PC-3 (cell line): ENCODE measurements at regions not wholly inside any gene's neighbourhood (a gene's known extent, or its start where the extent isn't known, plus 50 kb on each side); places are given as distances from the start of the nearest gene placed in this dataset.
"Not testable (repeated sequence)": the region's sequence is repeated elsewhere in the genome, so short reads cannot be mapped to it uniquely, and the experiment has no call there.

Experiments
- ATAC-seq: fragments of 200-7000 bp; cut with Tn5 transposase; 2 replicates; pipeline ENCODE4 v1.9.1; 2020; ENCODE audit warnings: mild to moderate bottlenecking, moderate library complexity
- BruUV-seq: library from RNA; stranded (reverse); fragments of 400-500 nt; replicated peaks from 2 replicates; lab custom pipeline; 2021; lab: Mats Ljungman, UMichigan
- CTCF ChIA-PET: fragments of 300-600 bp; sonication (Branson Sonifier 250); formaldehyde crosslinking; loops from one replicate; lab custom pipeline; 2022; ENCODE audit warnings: antibody characterized with exemption; lab: Charles Lee
- POLR2A ChIA-PET: fragments of 300-600 bp; sonication (Branson Sonifier 250); formaldehyde crosslinking; loops from one replicate; lab custom pipeline; 2022; ENCODE audit warnings: antibody characterized with exemption; ENCODE audit not compliant: unreplicated experiment; lab: Charles Lee
- DNase-seq: peaks from one replicate; pipeline ENCODE4 v3.0.0-alpha.2; 2015
- H2AFZ ChIP-seq: fragments of 300-600 bp; sonication (generic); 2 replicates; pipeline ENCODE4 v1.6.0; 2016; ENCODE audit warnings: antibody characterized with exemption, low read length
- H3F3A ChIP-seq: fragments of 300-600 bp; sonication (generic); one replicate; pipeline ENCODE4 v1.6.0; 2017; ENCODE audit warnings: antibody characterized with exemption, low read length, control low read depth, mild to moderate bottlenecking; ENCODE audit not compliant: unreplicated experiment
- H3K27ac ChIP-seq: fragments of 300-600 bp; sonication (generic); 2 replicates; pipeline ENCODE4 v1.5.1; 2016; ENCODE audit warnings: mild to moderate bottlenecking, low read length
- H3K27me3 ChIP-seq: fragments of 300-600 bp; sonication (generic); 2 replicates; pipeline ENCODE4 v1.6.1; 2016; ENCODE audit warnings: low read length, mixed read lengths
- H3K36me3 ChIP-seq: fragments of 300-600 bp; sonication (generic); 2 replicates; pipeline ENCODE4 v1.6.1; 2016; ENCODE audit warnings: low read depth, mixed run types, low read length, mixed read lengths
- H3K4me1 ChIP-seq: fragments of 300-600 bp; sonication (generic); 2 replicates; pipeline ENCODE4 v1.5.1; 2016; ENCODE audit warnings: low read length; ENCODE audit not compliant: insufficient read depth
- H3K4me2 ChIP-seq: fragments of 300-600 bp; sonication (generic); 2 replicates; pipeline ENCODE4 v1.6.0; 2016; ENCODE audit warnings: low read length
- H3K4me3 ChIP-seq: fragments of 300-600 bp; sonication (generic); 2 replicates; pipeline ENCODE4 v1.5.1; 2016; ENCODE audit warnings: mild to moderate bottlenecking, low read length, mixed read lengths
- H3K79me2 ChIP-seq: fragments of 300-600 bp; sonication (generic); 2 replicates; pipeline ENCODE4 v1.6.1; 2017; ENCODE audit warnings: low read length, mixed read lengths
- H3K9ac ChIP-seq: fragments of 300-600 bp; sonication (generic); 2 replicates; pipeline ENCODE4 v1.6.0; 2016; ENCODE audit warnings: mild to moderate bottlenecking, low read length
- H3K9me2 ChIP-seq: fragments of 300-600 bp; sonication (generic); replicated peaks from 2 replicates; pipeline ENCODE4 v1.6.1; 2016; ENCODE audit warnings: mixed run types, low read length, mixed read lengths
- H3K9me3 ChIP-seq: fragments of 300-600 bp; sonication (generic); 2 replicates; pipeline ENCODE4 v1.6.1; 2016; ENCODE audit warnings: low read length, mixed read lengths
- H4K20me1 ChIP-seq: fragments of 300-600 bp; sonication (generic); 2 replicates; pipeline ENCODE4 v1.6.1; 2016; ENCODE audit warnings: low read length, mixed read lengths
- CTCF ChIP-seq: fragments of 300-600 bp; sonication (generic); conservative IDR thresholded peaks from 2 replicates; pipeline ENCODE4 v1.5.1; 2017; ENCODE audit warnings: antibody characterized with exemption, low read depth, mild to moderate bottlenecking, low read length
- EZH2 ChIP-seq: fragments of 300-600 bp; sonication (generic); IDR thresholded peaks from one replicate; pipeline ENCODE4 v1.6.1; 2017; ENCODE audit warnings: antibody characterized with exemption, mild to moderate bottlenecking, low read length; ENCODE audit not compliant: unreplicated experiment
- EZH2phosphoT487 ChIP-seq: fragments of 300-600 bp; sonication (generic); IDR thresholded peaks from 2 replicates; pipeline ENCODE4 v1.6.1; 2018; ENCODE audit warnings: mild to moderate bottlenecking, antibody characterized with exemption, low read length, borderline replicate concordance
- intact Hi-C: fragments of 100-400 bp; cut with micrococcal nuclease; formaldehyde crosslinking; loops from 2 replicates; pipeline ENCODE4 v1.9.0; 2023

GRCh38 chr5:19287548-19288277, 700.3 kb downstream of the CDH18 start:
- H3K4me1 ChIP-seq, H4K20me1 ChIP-seq, DNase-seq, H2AFZ ChIP-seq, H3K27me3 ChIP-seq, ATAC-seq, H3K9ac ChIP-seq, BruUV-seq, H3K4me3 ChIP-seq, H3K9me3 ChIP-seq, H3K9me2 ChIP-seq, H3K36me3 ChIP-seq, intact Hi-C loops, POLR2A ChIA-PET, H3K27ac ChIP-seq, H3K79me2 ChIP-seq, H3K4me2 ChIP-seq, H3F3A ChIP-seq: not testable (repeated sequence)
- CTCF ChIA-PET, result interaction anchor here (0.5 kb wide), 1 partner anchor 527 kb away, joined by 5 read pairs; no protein-coding TSS in a partner anchor

- intact Hi-C loops, ATAC-seq, H3K36me3 ChIP-seq, H3K27me3 ChIP-seq, H3K9ac ChIP-seq, BruUV-seq, DNase-seq, H3K4me1 ChIP-seq, H4K20me1 ChIP-seq, H3F3A ChIP-seq, H3K79me2 ChIP-seq, H3K4me3 ChIP-seq, POLR2A ChIA-PET, H3K9me3 ChIP-seq, H3K27ac ChIP-seq, H3K9me2 ChIP-seq, H2AFZ ChIP-seq, H3K4me2 ChIP-seq: not testable (repeated sequence)
- CTCF ChIA-PET, result interaction anchor here (0.5 kb wide), 1 partner anchor 527 kb away, joined by 5 read pairs; no protein-coding TSS in a partner anchor
Measured at GRCh38 chr5:19288311-19288710, 699.7 kb downstream of the CDH18 start.

GRCh38 chr5:19297934-19298333, 690.1 kb downstream of the CDH18 start:
- no peaks in the 10 kb centered on the region for H3K9me3 ChIP-seq
- TF ChIP-seq EZH2, result no peak
- TF ChIP-seq EZH2phosphoT487, result no peak
- TF ChIP-seq CTCF, result no peak
- H3K27me3 ChIP-seq, result no peaks in the 10 kb centered on the region
- ChIA-PET POLR2A (no interaction called here), CTCF (no interaction called here)
- no peaks in the 10 kb centered on the region for H3K4me1 ChIP-seq
- H3K79me2 ChIP-seq, result no peaks in the 10 kb centered on the region
- no peaks in the 10 kb centered on the region for H4K20me1 ChIP-seq
- no peak overlapping the region for H3K4me3 ChIP-seq
- no peak overlapping the region for H3K4me2 ChIP-seq
- no peak overlapping the region for H3K27ac ChIP-seq
- H3F3A ChIP-seq, result no peaks in the 10 kb centered on the region
- H3K36me3 ChIP-seq, result no peaks in the 10 kb centered on the region
- no peak overlapping the region for H3K9ac ChIP-seq
- DNase-seq, result no peak
- intact Hi-C loops, result no loop called here
- ATAC-seq, result no peak
- H3K9me2 ChIP-seq, result no peaks in the 10 kb centered on the region; the same call in 1 of the 2 replicates
- 0 out of 2 replicates have a peak overlapping the region, but pooled peaks have one; percentile 11 for H2AFZ ChIP-seq
- no TSS peak for BruUV-seq
